ENCODE measurements at regions not wholly inside any gene's neighbourhood (a gene's known extent, or its start where the extent isn't known, plus 50 kb on each side); places are given as distances from the start of the nearest gene placed in this dataset.
A peak's percentile ranks its signal among the peaks of the same experiment; 100 is the strongest.

DNA sequence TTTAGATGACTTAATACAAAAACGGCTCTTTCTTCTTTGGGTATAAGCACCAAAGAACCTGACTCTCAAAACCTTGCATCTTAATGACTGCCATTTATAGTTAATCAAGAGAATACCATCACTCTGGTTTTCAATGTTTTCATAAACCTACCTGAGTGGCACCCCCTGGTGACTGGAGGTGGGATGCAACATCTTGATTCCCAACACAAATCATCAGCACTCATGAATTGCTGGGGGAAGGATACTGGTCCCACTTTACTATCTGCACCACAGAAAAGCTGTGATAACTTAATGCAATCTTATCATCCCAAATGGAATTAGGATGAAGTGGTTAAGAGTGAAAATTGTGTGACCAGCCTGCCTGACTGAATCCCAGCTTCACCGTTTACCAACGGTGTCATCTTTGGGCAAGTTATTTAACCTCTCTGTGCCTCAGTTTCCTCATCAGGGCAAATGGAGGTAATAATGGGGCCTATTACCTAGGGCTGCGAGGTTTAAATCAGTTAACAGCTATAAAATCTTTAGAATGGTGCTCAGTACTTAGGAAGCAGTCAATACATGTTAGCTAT, 366.4 kb downstream of the KLF12 start:
- no peak for TF ChIP-seq ZFX (IDR thresholded peaks at IDR 0.05)
- TF ChIP-seq RAD21 (IDR thresholded peaks at IDR 0.05; ENCODE audit: low read depth): 0 out of 2 replicates have a peak, but pooled peaks have one; percentile 6
- no peak for TF ChIP-seq JUND (IDR thresholded peaks at IDR 0.05)
- peak in 2 of 3 experiments; percentile 42 to 46; a peak in 4 of 6 replicates for TF ChIP-seq CTCF (IDR thresholded peaks at IDR 0.05 in 2 of 3, conservative IDR thresholded peaks at IDR 0.05 in 1 of 3; ENCODE audit: borderline replicate concordance in 1 of 3, insufficient read depth in 1 of 3, low read depth in 2 of 3, low read length in 2 of 3)
- ChIA-PET RAD21 (ENCODE audit: low non-redundant PET in 1 of 2, low total read pairs in 2 of 2, uncharacterized antibody in 2 of 2, unreplicated experiment in 2 of 2) (no interaction called here), CTCF (no interaction called here), POLR2A (no interaction called here)
- ATAC-seq: no peak
- Histone ChIP-seq H3K27ac (ENCODE audit: low read depth, low read length) (no peak overlapping the region), H3K79me2 (ENCODE audit: insufficient read depth, low read length) (no peaks in the 10 kb centered on the region), H3K27me3 (ENCODE audit: insufficient read depth, low read length) (no peaks in the 10 kb centered on the region), H3K4me3 (replicated peaks in 1 of 2; ENCODE audit: low read depth in 1 of 2, low read length in 2 of 2) (no peak overlapping the region), H3K4me2 (ENCODE audit: low read length) (no peak overlapping the region), H3K36me3 (ENCODE audit: control insufficient read depth in 1 of 2, insufficient read depth in 2 of 2, low read length in 2 of 2) (no peaks in the 10 kb centered on the region), H4K20me1 (ENCODE audit: insufficient read depth) (no peaks in the 10 kb centered on the region), H3K9me2 (ENCODE audit: insufficient read depth) (no peaks in the 10 kb centered on the region), H2AFZ (ENCODE audit: low read depth, low read length, poor library complexity, severe bottlenecking) (no peak overlapping the region), H3K4me1 (ENCODE audit: control insufficient read depth in 1 of 2, insufficient read depth in 2 of 2, low read length in 2 of 2) (no peaks in the 10 kb centered on the region), H3K9me3 (ENCODE audit: control insufficient read depth in 1 of 2, insufficient read depth in 1 of 2, low read depth in 1 of 2, low read length in 2 of 2) (no peaks in the 10 kb centered on the region), H3K9ac (ENCODE audit: low read length) (no peak overlapping the region)
- intact Hi-C loops (cut with micrococcal nuclease): no loop called here
- no peak for DNase-seq (ENCODE audit: low read depth, low spot score)
- BruUV-seq (replicated peaks): no TSS peak

- CTCF ChIA-PET: no interaction called here
Measured at GRCh38 chr13:73767191-73767741, 366.9 kb downstream of the KLF12 start.

More at GRCh38 chr13:73767191-73767741, 366.9 kb downstream of the KLF12 start:
- POLR2A ChIA-PET: no interaction called here
- ATAC-seq: no peak
- Histone ChIP-seq H2AFZ (ENCODE audit: low read depth, low read length, poor library complexity, severe bottlenecking) (no peak overlapping the region), H4K20me1 (ENCODE audit: insufficient read depth) (no peaks in the 10 kb centered on the region), H3K4me1 (ENCODE audit: control insufficient read depth in 1 of 2, insufficient read depth in 2 of 2, low read length in 2 of 2) (no peaks in the 10 kb centered on the region), H3K27ac (ENCODE audit: low read depth, low read length) (no peak overlapping the region), H3K4me3 (replicated peaks in 1 of 2; ENCODE audit: low read depth in 1 of 2, low read length in 2 of 2) (no peak overlapping the region), H3K79me2 (ENCODE audit: insufficient read depth, low read length) (no peaks in the 10 kb centered on the region), H3K36me3 (ENCODE audit: control insufficient read depth in 1 of 2, insufficient read depth in 2 of 2, low read length in 2 of 2) (no peaks in the 10 kb centered on the region), H3K4me2 (ENCODE audit: low read length) (no peak overlapping the region), H3K9me3 (ENCODE audit: control insufficient read depth in 1 of 2, insufficient read depth in 1 of 2, low read depth in 1 of 2, low read length in 2 of 2) (no peaks in the 10 kb centered on the region), H3K27me3 (ENCODE audit: insufficient read depth, low read length) (no peaks in the 10 kb centered on the region), H3K9ac (ENCODE audit: low read length) (no peak overlapping the region), H3K9me2 (ENCODE audit: insufficient read depth) (no peaks in the 10 kb centered on the region)
- BruUV-seq (replicated peaks): no TSS peak
- TF ChIP-seq CBX3 (IDR thresholded peaks at IDR 0.05; ENCODE audit: low read depth): no peak
- no peak for TF ChIP-seq ATF3 (IDR thresholded peaks at IDR 0.05)
- no peak for TF ChIP-seq CTCF (IDR thresholded peaks at IDR 0.05 in 2 of 3, conservative IDR thresholded peaks at IDR 0.05 in 1 of 3; ENCODE audit: borderline replicate concordance in 1 of 3, insufficient read depth in 1 of 3, low read depth in 2 of 3, low read length in 2 of 3)
- TF ChIP-seq SIN3A (IDR thresholded peaks at IDR 0.05; ENCODE audit: low read depth): no peak
- TF ChIP-seq ZFX (IDR thresholded peaks at IDR 0.05): no peak
- no peak for TF ChIP-seq YY1 (IDR thresholded peaks at IDR 0.05; ENCODE audit: extremely low read depth, insufficient replicate concordance, low read depth, low read length)
- no peak for TF ChIP-seq RAD21 (IDR thresholded peaks at IDR 0.05; ENCODE audit: low read depth)
- no peak for TF ChIP-seq CEBPB (IDR thresholded peaks at IDR 0.05; ENCODE audit: low read depth)
- intact Hi-C loops (cut with micrococcal nuclease): no loop called here
- RAD21 ChIA-PET (ENCODE audit: low non-redundant PET in 1 of 2, low total read pairs in 2 of 2, uncharacterized antibody in 2 of 2, unreplicated experiment in 2 of 2): no interaction called here
- no peak for DNase-seq (ENCODE audit: low read depth, low spot score)

Data from HCT116 (cell line).